Thoracic aorta (tissue), 2 donors: ENCODE measurements at regions not wholly inside any gene's neighbourhood (a gene's known extent, or its start where the extent isn't known, plus 50 kb on each side); places are given as distances from the start of the nearest gene placed in this dataset.

Source experiments
- ATAC-seq: fragments of 150-250 bp; one replicate; pipeline ENCODE4 v1.8.0; 2017; ENCODE audit warnings: low read depth; ENCODE audit not compliant: insufficient number of reproducible peaks, low FRiP score
- DNase-seq: peaks from one replicate; pipeline ENCODE4 v3.0.0-alpha.2; 2020; ENCODE audit warnings: low spot score
- H3K27ac ChIP-seq, 2 donors: fragments of 200-600 bp; sonication (generic); 1 replicate in 1 of 2; 2 replicates in 1 of 2; pipeline ENCODE4 v1.5.1; 2016; ENCODE audit warnings: mild to moderate bottlenecking in 2 of 2, moderate library complexity in 2 of 2
- H3K27me3 ChIP-seq: fragments of 200-600 bp; sonication (generic); replicated peaks from 2 replicates; pipeline ENCODE4 v1.6.0; 2016; ENCODE audit warnings: mild to moderate bottlenecking; ENCODE audit not compliant: insufficient read depth
- H3K36me3 ChIP-seq: fragments of 200-600 bp; sonication (generic); one replicate; pipeline ENCODE4 v1.5.1; 2016
- H3K4me1 ChIP-seq, 2 donors: fragments of 200-600 bp; sonication (generic); 1 replicate in 1 of 2; 2 replicates in 1 of 2; pipeline versions ENCODE4 v1.5.1 to v1.6.0; 2016; ENCODE audit warnings: low read depth in 2 of 2, mild to moderate bottlenecking in 1 of 2; ENCODE audit not compliant: control insufficient read depth in 1 of 2
- H3K4me3 ChIP-seq: fragments of 200-600 bp; sonication (generic); 2 replicates; pipeline ENCODE4 v1.5.1; 2016; ENCODE audit warnings: mild to moderate bottlenecking
- H3K9me3 ChIP-seq: fragments of 200-600 bp; sonication (generic); 2 replicates; pipeline ENCODE4 v1.5.1; 2016
- TF ChIP-seq, protein P1 (sequence below): fragments of 200-600 bp; sonication (generic); IDR thresholded peaks from one replicate; pipeline ENCODE4 v1.5.1; 2019; ENCODE audit warnings: antibody characterized with exemption

DNA sequence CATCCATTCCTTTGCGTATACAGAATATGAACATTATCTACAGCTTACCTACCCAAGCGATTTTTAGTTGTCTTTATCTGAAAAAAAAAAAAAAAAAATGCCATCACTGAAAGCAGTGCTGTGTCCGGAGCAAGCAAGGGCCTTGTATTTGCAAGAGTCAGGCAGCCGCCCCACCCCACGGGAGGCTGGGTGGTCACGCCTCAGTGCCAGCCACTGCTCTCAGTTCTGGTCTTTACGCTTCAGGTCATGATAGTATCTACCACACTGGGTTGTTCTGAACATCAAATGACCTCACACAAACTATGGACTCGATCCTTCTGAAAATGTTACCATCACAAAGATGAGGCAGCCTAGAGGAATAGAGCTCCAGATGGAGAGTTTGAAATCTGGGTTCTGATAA lies 62.7 kb upstream of the HELT start:
- peaks cover 3 to 15% of the 10 kb centered on the region in 2 donors for H3K4me1 ChIP-seq
- H3K27ac ChIP-seq, result no peak overlapping the region
- no peak for ATAC-seq
- H3K4me3 ChIP-seq, result no peak overlapping the region
- DNase-seq, result no peak
- H3K9me3 ChIP-seq, result no peaks in the 10 kb centered on the region
- TF ChIP-seq, protein P1, sequence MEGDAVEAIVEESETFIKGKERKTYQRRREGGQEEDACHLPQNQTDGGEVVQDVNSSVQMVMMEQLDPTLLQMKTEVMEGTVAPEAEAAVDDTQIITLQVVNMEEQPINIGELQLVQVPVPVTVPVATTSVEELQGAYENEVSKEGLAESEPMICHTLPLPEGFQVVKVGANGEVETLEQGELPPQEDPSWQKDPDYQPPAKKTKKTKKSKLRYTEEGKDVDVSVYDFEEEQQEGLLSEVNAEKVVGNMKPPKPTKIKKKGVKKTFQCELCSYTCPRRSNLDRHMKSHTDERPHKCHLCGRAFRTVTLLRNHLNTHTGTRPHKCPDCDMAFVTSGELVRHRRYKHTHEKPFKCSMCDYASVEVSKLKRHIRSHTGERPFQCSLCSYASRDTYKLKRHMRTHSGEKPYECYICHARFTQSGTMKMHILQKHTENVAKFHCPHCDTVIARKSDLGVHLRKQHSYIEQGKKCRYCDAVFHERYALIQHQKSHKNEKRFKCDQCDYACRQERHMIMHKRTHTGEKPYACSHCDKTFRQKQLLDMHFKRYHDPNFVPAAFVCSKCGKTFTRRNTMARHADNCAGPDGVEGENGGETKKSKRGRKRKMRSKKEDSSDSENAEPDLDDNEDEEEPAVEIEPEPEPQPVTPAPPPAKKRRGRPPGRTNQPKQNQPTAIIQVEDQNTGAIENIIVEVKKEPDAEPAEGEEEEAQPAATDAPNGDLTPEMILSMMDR, result no peak
- H3K27me3 ChIP-seq, result no peaks in the 10 kb centered on the region
- no peaks in the 10 kb centered on the region for H3K36me3 ChIP-seq

DNA sequence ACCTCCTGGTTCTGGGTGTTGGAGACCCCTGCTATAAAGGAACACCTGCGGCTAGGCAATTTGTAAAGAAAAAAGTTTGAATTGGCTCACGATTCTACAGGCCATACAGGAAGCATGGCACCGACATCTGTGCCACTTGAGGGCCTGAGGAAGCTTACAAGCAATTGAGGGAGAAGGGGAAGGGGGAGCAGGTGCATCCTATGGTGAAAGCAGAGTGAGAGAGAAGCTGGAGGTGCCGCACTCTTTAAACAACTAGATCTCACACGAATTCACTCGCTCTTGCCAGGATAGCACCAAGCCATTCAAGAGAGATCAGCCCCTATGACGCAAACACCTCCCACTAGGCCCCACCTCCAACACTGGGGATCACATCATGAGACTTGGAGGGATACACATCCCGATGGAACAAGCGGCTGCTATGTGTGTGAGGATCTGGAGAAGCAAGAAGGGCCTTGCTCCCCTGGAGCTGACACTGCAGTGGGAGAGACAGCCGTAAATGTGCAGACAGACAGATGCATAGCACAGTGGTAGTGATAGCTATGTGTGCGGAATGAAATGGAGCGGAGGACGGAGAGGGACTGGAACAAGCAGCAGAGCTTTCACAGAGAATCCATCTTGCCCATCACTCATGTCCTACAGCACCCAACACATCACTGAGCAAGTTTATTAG lies 60.7 kb upstream of the HELT start:
- TF ChIP-seq, protein P1, result no peak
- DNase-seq (no peak), ATAC-seq (no peak)
- H3K9me3 ChIP-seq, result no peaks in the 10 kb centered on the region
- H3K27ac ChIP-seq, result no peak overlapping the region
- H3K4me1 ChIP-seq, result peaks cover 3 to 21% of the 10 kb centered on the region in 2 donors
- no peaks in the 10 kb centered on the region for H3K36me3 ChIP-seq
- no peaks in the 10 kb centered on the region for H3K27me3 ChIP-seq
- H3K4me3 ChIP-seq, result no peak overlapping the region

DNA sequence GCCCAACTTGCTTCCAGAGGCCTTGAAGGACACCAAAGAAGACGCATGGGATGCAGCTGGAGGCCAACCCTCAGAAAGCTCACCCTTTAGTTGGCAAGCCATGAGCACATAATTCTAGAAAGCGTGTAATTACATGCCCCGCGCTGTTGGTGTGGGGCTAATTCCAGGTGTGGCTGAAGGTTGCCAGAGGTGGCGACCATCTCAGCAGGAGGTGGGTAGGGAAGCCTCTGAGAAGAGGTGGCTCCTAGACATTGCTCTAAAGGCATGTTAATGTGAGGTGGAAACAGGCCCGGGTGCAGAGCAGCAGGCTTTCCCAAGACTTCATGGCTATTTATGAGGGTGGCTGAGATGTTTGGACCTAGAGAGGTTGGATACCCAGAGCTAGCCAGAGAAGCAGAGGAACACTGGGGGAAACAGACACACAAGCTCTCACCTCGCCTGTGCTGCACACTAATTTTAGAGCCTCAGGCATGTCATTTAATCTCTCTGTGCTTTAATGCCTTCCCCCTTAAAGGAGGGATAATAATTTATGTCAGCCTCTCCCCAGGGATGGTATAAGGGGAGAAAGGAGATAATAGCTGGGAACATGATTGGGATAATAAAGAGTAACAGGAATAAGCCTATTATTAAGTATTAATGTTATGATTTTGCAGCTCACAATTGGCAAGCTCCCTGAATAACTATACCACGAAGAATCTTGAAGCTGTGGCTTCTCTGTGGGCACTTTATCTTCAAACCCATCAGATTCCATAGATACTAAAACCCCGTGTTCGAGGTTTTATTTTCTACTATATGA lies 60.0 kb upstream of the HELT start:
- no peak overlapping the region for H3K27ac ChIP-seq
- no peaks in the 10 kb centered on the region for H3K9me3 ChIP-seq
- DNase-seq (no peak), ATAC-seq (no peak)
- TF ChIP-seq, protein P1, result no peak
- no peaks in the 10 kb centered on the region for H3K27me3 ChIP-seq
- no peak overlapping the region for H3K4me3 ChIP-seq
- no peaks in the 10 kb centered on the region for H3K36me3 ChIP-seq
- peaks cover 3 to 21% of the 10 kb centered on the region in 2 donors for H3K4me1 ChIP-seq

DNA sequence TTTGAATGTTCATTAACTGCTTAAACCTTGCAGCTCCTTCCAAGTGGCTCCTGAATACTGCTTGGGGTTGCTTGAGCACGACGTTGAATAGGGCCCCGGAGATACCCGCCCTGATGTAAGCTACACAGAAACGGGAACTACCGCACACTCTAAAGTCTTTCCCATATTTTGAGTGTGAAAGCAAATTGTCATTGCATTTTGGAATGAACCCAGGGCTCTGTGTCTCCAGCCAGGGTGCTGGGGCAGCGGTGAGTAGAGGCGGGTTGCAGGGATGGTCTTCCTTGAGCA lies 59.4 kb upstream of the HELT start:
- TF ChIP-seq, protein P1, result no peak
- no peak overlapping the region for H3K4me3 ChIP-seq
- H3K9me3 ChIP-seq, result no peaks in the 10 kb centered on the region
- peaks cover 3 to 21% of the 10 kb centered on the region in 2 donors for H3K4me1 ChIP-seq
- no peak for ATAC-seq
- DNase-seq, result no peak
- no peaks in the 10 kb centered on the region for H3K27me3 ChIP-seq
- H3K36me3 ChIP-seq, result no peaks in the 10 kb centered on the region
- H3K27ac ChIP-seq, result no peak overlapping the region

DNA sequence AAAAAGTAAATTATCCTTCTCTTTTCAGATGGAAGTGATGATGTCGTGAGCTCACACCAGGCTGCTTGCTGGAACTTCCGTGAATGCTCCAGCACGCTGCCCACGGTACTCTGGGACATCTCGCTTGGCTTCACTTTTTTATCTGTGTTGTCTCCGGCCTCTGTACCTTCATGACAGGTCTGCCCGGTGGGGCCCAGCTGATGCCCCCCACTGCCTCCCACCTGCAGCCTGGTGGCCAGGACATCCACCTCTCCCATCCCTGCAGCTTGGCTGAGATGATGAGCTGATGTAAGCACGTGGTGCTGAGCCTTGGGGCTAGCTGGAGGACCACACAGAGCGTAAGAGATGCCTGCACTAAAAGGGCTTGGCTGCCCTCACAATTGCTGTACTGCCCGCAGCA lies 59.0 kb upstream of the HELT start:
- no peak for ATAC-seq
- no peak for DNase-seq
- TF ChIP-seq, protein P1, result no peak
- Histone ChIP-seq H3K9me3 (no peaks in the 10 kb centered on the region), H3K27me3 (no peaks in the 10 kb centered on the region), H3K4me3 (no peak overlapping the region), H3K36me3 (no peaks in the 10 kb centered on the region), H3K4me1 (peaks cover 3 to 21% of the 10 kb centered on the region in 2 donors), H3K27ac (no peak overlapping the region)
